HepG2 (cell line): ENCODE measurements at regions not wholly inside any gene's neighbourhood (a gene's known extent, or its start where the extent isn't known, plus 50 kb on each side); places are given as distances from the start of the nearest gene placed in this dataset.

Experiments used
- AHDC1 ChIP-seq: sonication (generic); formaldehyde crosslinking; IDR thresholded peaks from 2 replicates; pipeline ENCODE4 v1.5.1; 2020; ENCODE audit warnings: mild to moderate bottlenecking, missing genetic modification reagents, borderline replicate concordance
- AKNA ChIP-seq: sonication (generic); formaldehyde crosslinking; IDR thresholded peaks from 2 replicates; pipeline ENCODE4 v1.4.0; 2020; ENCODE audit warnings: missing genetic modification reagents, borderline replicate concordance
- ETV6 ChIP-seq: sonication (generic); formaldehyde crosslinking; conservative IDR thresholded peaks from 2 replicates; pipeline ENCODE4 v1.4.0; 2020; ENCODE audit warnings: missing genetic modification reagents
- SPEN ChIP-seq: sonication (generic); formaldehyde crosslinking; IDR thresholded peaks from 2 replicates; pipeline ENCODE4 v1.5.1; 2020; ENCODE audit warnings: low read depth, mild to moderate bottlenecking, missing genetic modification reagents
- ZNF30 ChIP-seq: sonication (generic); formaldehyde crosslinking; IDR thresholded peaks from 2 replicates; pipeline ENCODE4 v1.5.0; 2020; ENCODE audit warnings: mild to moderate bottlenecking, missing genetic modification reagents

GRCh38 chr5:152016421-152016820 lies 91.8 kb upstream of the GLRA1 start (continued):
- TF ChIP-seq AKNA: no peak
- no peak for TF ChIP-seq SPEN (CRISPR knock-in tag)
- TF ChIP-seq AHDC1 (CRISPR knock-in tag): no peak
- TF ChIP-seq ETV6: no peak
- no peak for TF ChIP-seq ZNF30 (CRISPR knock-in tag)
- TF ChIP-seq, all 625 proteins: peak for 0
